ENCODE measurements at regions not wholly inside any gene's neighbourhood (a gene's known extent, or its start where the extent isn't known, plus 50 kb on each side); places are given as distances from the start of the nearest gene placed in this dataset.

DNA sequence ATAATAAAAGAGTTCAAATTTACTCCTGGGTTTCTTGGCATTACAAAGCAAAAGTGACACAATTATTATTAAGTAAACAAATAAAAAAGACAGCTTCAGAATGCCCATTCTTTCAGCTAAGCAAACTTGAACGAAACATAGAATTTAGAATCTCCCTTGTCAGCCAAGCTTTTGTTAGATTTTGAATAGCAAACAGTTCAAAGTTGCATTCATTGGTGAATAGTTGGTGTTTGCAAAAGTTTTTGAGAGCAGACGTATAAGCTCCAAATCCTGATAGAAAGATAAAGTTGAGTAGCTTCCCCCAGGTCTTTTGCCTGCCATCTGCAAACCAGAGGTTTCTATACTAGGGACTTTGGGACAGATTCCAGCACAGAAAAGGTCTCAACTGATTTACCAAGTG lies 434.3 kb upstream of the TNP1 start:
- ChIA-PET CTCF (no interaction called here), POLR2A (no interaction called here)
- H3K27ac Mint-ChIP-seq, result no peak overlapping the region
- H3K9me3 Mint-ChIP-seq, result peaks cover 8% of the 10 kb centered on the region
- no peak for DNase-seq
- H3K36me3 Mint-ChIP-seq (ENCODE audit: low read depth), result no peaks in the 10 kb centered on the region
- no peaks in the 10 kb centered on the region for H3K27me3 Mint-ChIP-seq
- H3K4me3 Mint-ChIP-seq, result no peak overlapping the region
- H3K4me1 Mint-ChIP-seq, result no peaks in the 10 kb centered on the region

- H3K27ac Mint-ChIP-seq, result no peak overlapping the region
- H3K36me3 Mint-ChIP-seq (ENCODE audit: low read depth), result no peaks in the 10 kb centered on the region
- no peak for DNase-seq
- CTCF ChIA-PET, result no interaction called here
- no peaks in the 10 kb centered on the region for H3K27me3 Mint-ChIP-seq
- POLR2A ChIA-PET, result no interaction called here
- no peak overlapping the region for H3K4me3 Mint-ChIP-seq
- H3K4me1 Mint-ChIP-seq, result no peaks in the 10 kb centered on the region
- peaks cover 8% of the 10 kb centered on the region for H3K9me3 Mint-ChIP-seq
Measured at GRCh38 chr2:217293607-217294006, 433.7 kb upstream of the TNP1 start.

DNA sequence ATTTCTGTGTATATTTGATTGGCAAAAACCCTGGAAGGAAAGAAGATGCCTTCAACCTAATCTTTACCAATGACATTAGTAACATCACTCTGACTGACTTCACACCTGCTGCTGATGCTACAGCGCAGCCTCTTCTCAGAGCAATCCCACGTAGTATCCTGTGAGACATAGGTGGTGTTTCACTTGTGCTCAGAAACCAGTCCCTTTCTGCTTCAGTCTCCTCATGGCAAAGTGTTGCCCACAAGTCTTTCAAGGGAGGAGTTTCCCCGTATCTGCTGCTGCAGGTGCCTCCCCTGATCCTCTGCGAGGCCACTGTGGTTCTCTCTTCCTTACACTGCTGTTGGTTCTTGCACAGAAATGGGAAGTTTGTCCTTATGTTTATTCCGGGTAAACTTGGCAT lies 433.2 kb upstream of the TNP1 start:
- H3K36me3 Mint-ChIP-seq (ENCODE audit: low read depth), result no peaks in the 10 kb centered on the region
- no peaks in the 10 kb centered on the region for H3K4me1 Mint-ChIP-seq
- no peaks in the 10 kb centered on the region for H3K27me3 Mint-ChIP-seq
- CTCF ChIA-PET, result no interaction called here
- DNase-seq, result no peak
- H3K9me3 Mint-ChIP-seq, result peaks cover 9% of the 10 kb centered on the region
- no peak overlapping the region for H3K4me3 Mint-ChIP-seq
- H3K27ac Mint-ChIP-seq, result no peak overlapping the region
- POLR2A ChIA-PET, result no interaction called here

GRCh38 chr2:217291259-217291658 lies 431.4 kb upstream of the TNP1 start:
- CTCF ChIA-PET, result no interaction called here

DNA sequence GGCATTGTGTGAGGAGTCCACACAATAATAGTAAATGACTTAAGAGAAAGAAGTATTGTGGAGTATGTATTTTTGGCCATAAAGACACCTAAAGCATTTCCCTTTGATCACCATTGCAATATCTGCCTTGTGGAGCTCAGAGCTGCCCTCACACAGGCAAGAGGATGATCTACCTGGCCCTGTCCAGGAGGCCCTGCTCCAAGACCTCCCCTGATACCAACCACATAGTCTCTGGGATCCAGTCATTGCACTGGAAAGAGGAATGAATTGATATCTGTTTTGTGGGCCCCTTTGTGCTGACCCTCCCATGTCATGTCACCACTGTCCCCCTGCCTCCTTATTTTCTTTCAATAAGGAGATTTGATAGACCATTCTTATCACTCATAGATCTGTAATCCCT lies 430.6 kb upstream of the TNP1 start:
- POLR2A ChIA-PET, result no interaction called here
- CTCF ChIA-PET, result no interaction called here
- H3K27me3 Mint-ChIP-seq, result no peaks in the 10 kb centered on the region
- no peak overlapping the region for H3K4me3 Mint-ChIP-seq
- DNase-seq, result no peak
- no peaks in the 10 kb centered on the region for H3K4me1 Mint-ChIP-seq
- H3K36me3 Mint-ChIP-seq (ENCODE audit: low read depth), result no peaks in the 10 kb centered on the region
- no peak overlapping the region for H3K27ac Mint-ChIP-seq
- H3K9me3 Mint-ChIP-seq, result peaks cover 4% of the 10 kb centered on the region

More at GRCh38 chr2:217291259-217291658, 431.4 kb upstream of the TNP1 start:
- no peaks in the 10 kb centered on the region for H3K27me3 Mint-ChIP-seq
- H3K36me3 Mint-ChIP-seq (ENCODE audit: low read depth), result no peaks in the 10 kb centered on the region
- no peak overlapping the region for H3K4me3 Mint-ChIP-seq
- no peaks in the 10 kb centered on the region for H3K4me1 Mint-ChIP-seq
- no peak overlapping the region for H3K27ac Mint-ChIP-seq
- DNase-seq, result no peak
- POLR2A ChIA-PET, result no interaction called here
- peaks cover 4% of the 10 kb centered on the region for H3K9me3 Mint-ChIP-seq

DNA sequence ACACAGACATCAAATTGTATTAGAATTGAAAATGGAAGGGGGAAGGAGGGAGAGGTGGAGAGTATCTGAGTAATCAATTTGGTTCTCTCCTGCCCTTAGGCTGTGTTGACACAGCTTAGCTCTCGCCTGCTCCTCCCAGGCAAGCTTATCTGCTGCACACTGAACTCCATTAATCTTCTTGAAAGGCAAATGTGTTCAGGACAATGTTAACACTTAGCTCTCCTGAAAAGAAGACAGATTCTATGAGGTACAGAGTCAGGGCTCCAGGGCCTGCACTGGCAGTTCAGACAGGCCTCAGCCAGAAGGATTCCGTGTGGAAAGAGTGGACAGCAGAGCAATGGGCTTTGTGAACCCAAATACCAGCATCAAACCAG lies 430.0 kb upstream of the TNP1 start:
- POLR2A ChIA-PET, result no interaction called here
- DNase-seq, result no peak
- Mint-ChIP-seq H3K9me3 (peaks cover 4% of the 10 kb centered on the region), H3K27me3 (no peaks in the 10 kb centered on the region), H3K36me3 (ENCODE audit: low read depth) (no peaks in the 10 kb centered on the region), H3K4me1 (no peaks in the 10 kb centered on the region), H3K4me3 (no peak overlapping the region), H3K27ac (no peak overlapping the region)
- CTCF ChIA-PET, result no interaction called here

DNA sequence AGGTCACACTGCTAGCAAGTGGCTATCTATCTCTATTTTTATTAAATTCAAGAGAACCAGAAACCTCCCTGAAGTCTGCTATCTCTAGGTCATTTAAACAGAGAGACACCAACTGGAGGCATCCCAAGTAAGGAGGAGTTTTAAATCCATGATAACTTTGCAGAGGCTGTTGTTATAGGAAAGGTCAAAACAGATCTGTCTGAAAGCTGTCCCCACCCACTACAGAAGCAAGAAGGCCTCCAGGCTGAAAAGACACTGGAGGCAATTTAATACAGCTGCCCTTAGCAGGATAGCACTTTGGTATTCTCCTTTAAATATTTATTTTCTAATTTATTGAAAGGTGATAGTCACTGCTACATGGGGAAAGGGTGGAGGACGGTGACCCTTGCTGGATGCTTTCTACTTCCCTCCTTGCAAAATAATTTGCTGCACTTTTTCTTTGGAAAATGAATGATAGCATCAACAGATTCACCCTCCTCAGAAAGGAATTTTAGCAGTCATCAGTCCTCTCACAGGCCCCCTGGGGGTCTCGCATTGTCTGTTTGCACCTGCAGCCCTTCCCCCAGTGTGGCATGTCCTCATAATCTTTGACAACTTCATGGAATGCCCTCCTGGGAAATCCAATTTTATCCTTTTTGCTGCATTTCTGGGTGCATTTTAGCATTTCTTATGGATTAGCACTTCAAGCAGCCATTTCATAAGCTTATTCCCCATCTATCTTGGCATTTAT lies 429.5 kb upstream of the TNP1 start:
- CTCF ChIA-PET, result no interaction called here
- no peaks in the 10 kb centered on the region for H3K36me3 Mint-ChIP-seq (ENCODE audit: low read depth)
- H3K27ac Mint-ChIP-seq, result no peak overlapping the region
- no peak for DNase-seq
- POLR2A ChIA-PET, result no interaction called here
- no peak overlapping the region for H3K4me3 Mint-ChIP-seq
- H3K27me3 Mint-ChIP-seq, result no peaks in the 10 kb centered on the region
- H3K4me1 Mint-ChIP-seq, result no peaks in the 10 kb centered on the region
- H3K9me3 Mint-ChIP-seq, result peaks cover 4% of the 10 kb centered on the region

- Mint-ChIP-seq H3K4me3 (no peak overlapping the region), H3K36me3 (ENCODE audit: low read depth) (no peaks in the 10 kb centered on the region), H3K4me1 (no peaks in the 10 kb centered on the region), H3K9me3 (peaks cover 4% of the 10 kb centered on the region), H3K27ac (no peak overlapping the region), H3K27me3 (no peaks in the 10 kb centered on the region)
- no peak for DNase-seq
- CTCF ChIA-PET, result no interaction called here
- POLR2A ChIA-PET, result no interaction called here
Measured at GRCh38 chr2:217288472-217289063, 428.7 kb upstream of the TNP1 start.

- Mint-ChIP-seq H3K4me1 (no peaks in the 10 kb centered on the region), H3K36me3 (ENCODE audit: low read depth) (no peaks in the 10 kb centered on the region), H3K9me3 (peaks cover 3% of the 10 kb centered on the region), H3K4me3 (no peak overlapping the region), H3K27me3 (no peaks in the 10 kb centered on the region), H3K27ac (no peak overlapping the region)
- DNase-seq, result no peak
- POLR2A ChIA-PET, result no interaction called here
- CTCF ChIA-PET, result no interaction called here
Measured at GRCh38 chr2:217286833-217287232, 427.0 kb upstream of the TNP1 start.

DNA sequence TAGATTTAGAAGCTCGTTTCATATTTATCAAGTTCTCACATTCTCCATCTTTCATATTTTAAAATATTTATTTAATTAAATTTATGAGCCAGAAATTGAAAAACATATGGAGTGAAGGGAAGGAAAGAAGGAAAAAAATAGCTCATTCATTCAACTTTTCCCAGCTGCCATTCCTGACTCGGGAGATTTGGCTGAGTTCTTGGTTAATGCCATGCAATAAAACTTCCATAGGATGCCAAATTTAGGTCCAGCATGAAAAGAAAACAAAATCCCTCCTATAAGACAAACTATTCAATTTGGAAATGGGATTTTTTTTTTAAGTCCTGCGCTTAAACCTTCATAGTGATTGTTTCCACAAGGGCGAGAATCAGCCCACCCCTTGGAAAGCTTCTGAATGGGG lies 426.1 kb upstream of the TNP1 start:
- Mint-ChIP-seq H3K27me3 (no peaks in the 10 kb centered on the region), H3K9me3 (peaks cover 3% of the 10 kb centered on the region), H3K36me3 (ENCODE audit: low read depth) (no peaks in the 10 kb centered on the region), H3K4me3 (no peak overlapping the region), H3K27ac (no peak overlapping the region), H3K4me1 (no peaks in the 10 kb centered on the region)
- no peak for DNase-seq
- POLR2A ChIA-PET, result no interaction called here
- CTCF ChIA-PET, result no interaction called here

DNA sequence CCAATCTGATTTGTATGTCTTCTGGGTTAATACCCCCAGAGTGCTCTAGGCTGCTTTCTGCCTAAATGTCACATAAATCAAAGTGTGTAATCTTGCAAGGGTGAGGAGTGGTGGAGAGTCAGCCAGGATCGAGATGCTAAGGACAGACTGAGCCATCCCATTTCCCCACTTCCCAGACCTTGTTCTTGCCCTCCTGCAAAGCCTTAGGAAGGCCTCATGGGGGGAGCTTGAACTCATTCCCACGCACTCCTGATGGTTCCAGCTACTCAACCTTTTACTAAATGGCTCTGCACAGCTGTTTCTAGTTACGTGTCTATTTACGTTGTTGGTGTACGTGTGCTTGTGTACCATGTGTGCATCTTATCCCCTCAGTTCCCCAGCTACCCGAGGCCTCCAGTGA lies 423.6 kb upstream of the TNP1 start:
- peaks cover 3% of the 10 kb centered on the region for H3K9me3 Mint-ChIP-seq
- DNase-seq, result no peak
- H3K4me1 Mint-ChIP-seq, result no peaks in the 10 kb centered on the region
- no peak overlapping the region for H3K4me3 Mint-ChIP-seq
- H3K27me3 Mint-ChIP-seq, result no peaks in the 10 kb centered on the region
- CTCF ChIA-PET, result no interaction called here
- no peak overlapping the region for H3K27ac Mint-ChIP-seq
- no peaks in the 10 kb centered on the region for H3K36me3 Mint-ChIP-seq (ENCODE audit: low read depth)
- POLR2A ChIA-PET, result no interaction called here

GRCh38 chr2:217282531-217282930 lies 422.7 kb upstream of the TNP1 start:
- Mint-ChIP-seq H3K4me3 (no peak overlapping the region), H3K4me1 (no peaks in the 10 kb centered on the region), H3K27ac (no peak overlapping the region), H3K27me3 (no peaks in the 10 kb centered on the region), H3K36me3 (ENCODE audit: low read depth) (no peaks in the 10 kb centered on the region), H3K9me3 (no peaks in the 10 kb centered on the region)
- CTCF ChIA-PET, result no interaction called here
- POLR2A ChIA-PET, result no interaction called here
- no peak for DNase-seq

DNA sequence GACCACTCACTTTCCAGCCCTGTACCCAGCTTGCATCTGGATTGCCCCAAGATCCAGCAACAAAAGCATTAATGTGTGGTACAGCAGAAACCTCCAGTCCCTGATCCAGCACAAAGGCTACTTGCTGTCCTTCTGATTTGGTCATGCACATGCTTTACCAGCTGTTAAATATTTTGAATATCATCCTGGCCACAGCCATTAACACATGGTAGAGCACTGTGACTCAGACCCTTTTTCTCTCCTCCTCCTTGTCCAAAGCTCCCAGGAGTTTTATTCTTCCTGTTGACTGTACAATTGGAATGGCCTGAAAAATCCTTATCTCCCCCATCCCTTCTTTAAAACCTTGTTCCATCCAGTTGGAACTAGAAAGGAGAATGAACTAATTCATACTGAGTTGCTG lies 419.7 kb upstream of the TNP1 start:
- ChIA-PET POLR2A (no interaction called here), CTCF (no interaction called here)
- Mint-ChIP-seq H3K27ac (no peak overlapping the region), H3K36me3 (ENCODE audit: low read depth) (no peaks in the 10 kb centered on the region), H3K4me3 (no peak overlapping the region), H3K27me3 (no peaks in the 10 kb centered on the region), H3K4me1 (no peaks in the 10 kb centered on the region), H3K9me3 (no peaks in the 10 kb centered on the region)
- DNase-seq, result no peak

- DNase-seq, result no peak
- Mint-ChIP-seq H3K4me1 (no peaks in the 10 kb centered on the region), H3K27me3 (no peaks in the 10 kb centered on the region), H3K36me3 (ENCODE audit: low read depth) (no peaks in the 10 kb centered on the region), H3K27ac (no peak overlapping the region), H3K4me3 (no peak overlapping the region), H3K9me3 (no peaks in the 10 kb centered on the region)
- ChIA-PET CTCF (no interaction called here), POLR2A (no interaction called here)
Measured at GRCh38 chr2:217279140-217279539, 419.3 kb upstream of the TNP1 start.

Data from activated CD4-positive, alpha-beta memory T cell treated with anti-CD3 and anti-CD28 coated beads, Interleukin-2, amount 10 ng/mL, durations not matched to agents 7 days and 5 days (primary cell).